H1 (cell line): ENCODE measurements at regions not wholly inside any gene's neighbourhood (a gene's known extent, or its start where the extent isn't known, plus 50 kb on each side); places are given as distances from the start of the nearest gene placed in this dataset.

Source experiments
- CTCF ChIA-PET: fragments of 300-600 bp; sonication (Branson Sonifier 250); formaldehyde crosslinking; loops from one replicate; lab custom pipeline; 2021; ENCODE audit not compliant: partially characterized antibody; lab: Charles Lee
- POLR2A ChIA-PET: fragments of 300-600 bp; sonication (Branson Sonifier 250); formaldehyde crosslinking; loops from one replicate; lab custom pipeline; 2021; ENCODE audit warnings: inconsistent platforms; ENCODE audit not compliant: partially characterized antibody; lab: Charles Lee
- DNase-seq, 2 experiments: peaks; one replicate each; pipeline versions ENCODE4 v3.0.0 to v3.0.0-alpha.2; 2010 to 2022; ENCODE audit warnings: low spot score in 2 of 2, low read depth in 1 of 2, mixed read lengths in 1 of 2
- FAIRE-seq: peaks from 2 replicates; lab custom pipeline; 2011; peaks lifted over from hg19 to GRCh38; lab: Jason Lieb, UNC
- H2AFZ ChIP-seq: 2 replicates; pipeline ENCODE4 v1.8.1; 2012; ENCODE audit warnings: low read length, inconsistent platforms
- H2AK5ac ChIP-seq: 2 replicates; pipeline ENCODE4 v1.6.1; 2013; ENCODE audit warnings: low read depth, low read length
- H2BK120ac ChIP-seq: replicated peaks from 2 replicates; pipeline ENCODE3; 2013; ENCODE audit warnings: low read depth, low read length, inconsistent platforms
- H2BK12ac ChIP-seq: 2 replicates; pipeline ENCODE4 v1.6.1; 2013; ENCODE audit warnings: low read depth, low read length
- H2BK15ac ChIP-seq: 2 replicates; pipeline ENCODE4 v1.6.1; 2013; ENCODE audit warnings: low read length
- H2BK20ac ChIP-seq: 2 replicates; pipeline ENCODE4 v1.6.1; 2013; ENCODE audit warnings: low read length
- H2BK5ac ChIP-seq: 2 replicates; pipeline ENCODE4 v1.6.1; 2013; ENCODE audit warnings: low read depth, low read length
- H3K14ac ChIP-seq: 2 replicates; pipeline ENCODE4 v1.6.1; 2013; ENCODE audit warnings: inconsistent platforms; ENCODE audit not compliant: insufficient read length
- H3K18ac ChIP-seq: 2 replicates; pipeline ENCODE4 v1.6.1; 2013; ENCODE audit warnings: low read length; ENCODE audit errors: extremely low read depth
- H3K23ac ChIP-seq: 2 replicates; pipeline ENCODE4 v1.6.1; 2013; ENCODE audit warnings: inconsistent platforms; ENCODE audit not compliant: insufficient read length
- H3K23me2 ChIP-seq: 2 replicates; pipeline ENCODE4 v1.6.1; 2013; ENCODE audit warnings: low read depth, low read length
- H3K27ac ChIP-seq: 2 replicates; pipeline ENCODE4 v1.6.1; 2011; ENCODE audit warnings: low read depth, low read length, inconsistent platforms
- H3K27me3 ChIP-seq, 4 experiments: replicated peaks in 1 of 4; 1 replicate in 1 of 4; 2 replicates in 3 of 4; pipeline versions ENCODE4 v1.6.1 to v1.8.1; 2011 to 2013; ENCODE audit warnings: low read length in 3 of 4, mild to moderate bottlenecking in 3 of 4, inconsistent platforms in 2 of 4, mixed read lengths in 2 of 4, moderate library complexity in 1 of 4; ENCODE audit not compliant: control insufficient read depth in 3 of 4, insufficient read depth in 3 of 4; ENCODE audit errors: extremely low read depth in 1 of 4
- H3K36me3 ChIP-seq, 4 experiments: 2 replicates each; pipeline versions ENCODE4 v1.6.1 to v1.8.1; 2011 to 2013; ENCODE audit warnings: mild to moderate bottlenecking in 4 of 4, low read length in 3 of 4, moderate library complexity in 2 of 4, control low read depth in 1 of 4, inconsistent platforms in 1 of 4; ENCODE audit not compliant: insufficient read depth in 4 of 4, control insufficient read depth in 2 of 4
- H3K4ac ChIP-seq: replicated peaks from 2 replicates; pipeline ENCODE3; 2013; ENCODE audit warnings: low read length, low read depth, mixed read lengths, inconsistent platforms; ENCODE audit not compliant: insufficient read length
- H3K4me1 ChIP-seq, 4 experiments: replicated peaks in 1 of 4; 1 replicate in 1 of 4; 2 replicates in 3 of 4; pipeline versions ENCODE4 v1.6.1 to v1.8.1; 2011 to 2013; ENCODE audit warnings: low read length in 3 of 4, inconsistent platforms in 2 of 4, mixed read lengths in 1 of 4; ENCODE audit not compliant: insufficient read depth in 4 of 4, control insufficient read depth in 3 of 4
- H3K4me2 ChIP-seq, 2 experiments: 2 replicates each; pipeline versions ENCODE4 v1.6.1 to v1.8.1; 2011 to 2013; ENCODE audit warnings: low read depth in 2 of 2, low read length in 2 of 2, control low read depth in 1 of 2, inconsistent platforms in 1 of 2, mild to moderate bottlenecking in 1 of 2; ENCODE audit not compliant: insufficient read depth in 1 of 2
- H3K4me3 ChIP-seq, 4 experiments: fragments of 200-600, 300-600 bp in 1 of 4; sonication (generic), shearing (Covaris generic), sonication (Bioruptor Twin) in 1 of 4; 2 replicates each; pipeline versions ENCODE4 v1.5.1 to v1.8.1; 2011 to 2016; ENCODE audit warnings: low read length in 4 of 4, low read depth in 3 of 4, control low read depth in 2 of 4, inconsistent platforms in 2 of 4, mild to moderate bottlenecking in 2 of 4, mixed read lengths in 1 of 4, moderate library complexity in 1 of 4; ENCODE audit not compliant: insufficient read depth in 2 of 4; ENCODE audit errors: extremely low read depth in 1 of 4
- H3K56ac ChIP-seq: replicated peaks from 2 replicates; pipeline ENCODE3; 2013; ENCODE audit warnings: low read depth, mild to moderate bottlenecking, mixed read lengths, low read length, inconsistent platforms; ENCODE audit not compliant: insufficient read length
- H3K79me1 ChIP-seq: 2 replicates; pipeline ENCODE4 v1.6.1; 2013; ENCODE audit warnings: low read depth, low read length, control low read depth
- H3K79me2 ChIP-seq, 2 experiments: 2 replicates each; pipeline versions ENCODE4 v1.6.1 to v1.8.1; 2012 to 2013; ENCODE audit warnings: low read length in 2 of 2, mild to moderate bottlenecking in 2 of 2, inconsistent platforms in 1 of 2; ENCODE audit not compliant: insufficient read depth in 2 of 2, control insufficient read depth in 1 of 2
- H3K9ac ChIP-seq, 4 experiments: replicated peaks in 1 of 4; 1 replicate in 1 of 4; 2 replicates in 3 of 4; pipeline versions ENCODE4 v1.6.1 to v1.8.1; 2011 to 2013; ENCODE audit warnings: low read depth in 3 of 4, low read length in 3 of 4, control low read depth in 2 of 4, mild to moderate bottlenecking in 2 of 4, moderate library complexity in 2 of 4, inconsistent platforms in 1 of 4; ENCODE audit errors: extremely low read depth in 1 of 4
- H3K9me3 ChIP-seq, 2 experiments: 2 replicates each; pipeline versions ENCODE4 v1.6.1 to v1.8.1; 2012 to 2013; ENCODE audit warnings: mild to moderate bottlenecking in 2 of 2, moderate library complexity in 2 of 2, control low read depth in 1 of 2, inconsistent platforms in 1 of 2, low read depth in 1 of 2, low read length in 1 of 2, mixed read lengths in 1 of 2; ENCODE audit not compliant: insufficient read depth in 2 of 2
- H4K20me1 ChIP-seq, 2 experiments: replicated peaks in 1 of 2; 2 replicates each; pipeline versions ENCODE3 to v1.8.1; 2011 to 2013; ENCODE audit warnings: inconsistent platforms in 2 of 2, low read length in 2 of 2, mild to moderate bottlenecking in 1 of 2; ENCODE audit not compliant: insufficient read depth in 2 of 2, control insufficient read depth in 1 of 2
- H4K5ac ChIP-seq: 2 replicates; pipeline ENCODE4 v1.6.1; 2013; ENCODE audit warnings: low read length, low read depth, mixed read lengths, inconsistent platforms; ENCODE audit not compliant: insufficient read length
- H4K8ac ChIP-seq: 2 replicates; pipeline ENCODE4 v1.8.0; 2013; ENCODE audit warnings: mild to moderate bottlenecking, moderate library complexity, low read length, inconsistent platforms; ENCODE audit not compliant: insufficient read depth; ENCODE audit errors: extremely low read depth
- H4K91ac ChIP-seq: replicated peaks from 2 replicates; pipeline ENCODE3; 2013; ENCODE audit warnings: low read length, mixed read lengths, inconsistent platforms; ENCODE audit not compliant: insufficient read length
- CBX5 ChIP-seq: fragments of 300-800, 300-1000 bp; sonication (generic); IDR thresholded peaks from 2 replicates; pipeline ENCODE4 v1.7.1; 2016; ENCODE audit warnings: antibody characterized with exemption, low read length, low read depth
- CREB1 ChIP-seq: IDR thresholded peaks from 2 replicates; pipeline ENCODE4 v1.6.1; 2012; ENCODE audit warnings: inconsistent platforms
- EGR1 ChIP-seq: IDR thresholded peaks from 2 replicates; pipeline ENCODE4 v1.6.1; 2011; ENCODE audit warnings: low read depth, low read length, borderline replicate concordance
- MAFK ChIP-seq: IDR thresholded peaks from 2 replicates; pipeline ENCODE4 v1.6.1; 2012; ENCODE audit warnings: low read depth, mild to moderate bottlenecking, improper control_type of control experiment, low read length
- RBBP5 ChIP-seq: IDR thresholded peaks from 2 replicates; pipeline ENCODE4 v1.7.1; 2012; ENCODE audit warnings: low read depth, mild to moderate bottlenecking, inconsistent platforms, low read length, moderate library complexity, borderline replicate concordance
- RXRA ChIP-seq: IDR thresholded peaks from 2 replicates; pipeline ENCODE4 v1.6.1; 2011; ENCODE audit warnings: low read depth, mild to moderate bottlenecking, low read length, moderate library complexity; ENCODE audit not compliant: insufficient read depth
- SRF ChIP-seq: IDR thresholded peaks from 2 replicates; pipeline ENCODE4 v1.6.1; 2011; ENCODE audit warnings: mild to moderate bottlenecking, low read depth, low read length, moderate library complexity
- WGBS, 2 experiments: shearing (Covaris generic) in 1 of 2; methylation state at CpG; one replicate each; pipeline versions ENCODE4 v1.1.6 to v1.1.7; 2013 to 2015; ENCODE audit warnings: low lambda C conversion rate in 2 of 2, mixed read lengths in 2 of 2, inconsistent platforms in 1 of 2, low coverage in 1 of 2, missing lambda C conversion rate in 1 of 2; ENCODE audit not compliant: insufficient replicate concordance in 2 of 2, insufficient coverage in 1 of 2, insufficient read length in 1 of 2; ENCODE audit errors: extremely low coverage in 1 of 2, missing lambda C conversion rate in 1 of 2; 5-methylcytosine and 5-hydroxymethylcytosine counted together
- TF ChIP-seq, protein P1 (sequence below), 3 experiments: IDR thresholded peaks; 1 replicate in 2 of 3; 2 replicates in 1 of 3; pipeline versions ENCODE4 v1.5.1 to v1.6.1; 2011; ENCODE audit warnings: low read length in 3 of 3, mild to moderate bottlenecking in 3 of 3, inconsistent platforms in 2 of 3, low read depth in 1 of 3, moderate library complexity in 1 of 3; ENCODE audit not compliant: insufficient read depth in 1 of 3; ENCODE audit errors: control extremely low read depth in 1 of 3

GRCh38 chr15:81830520-81830919 lies 215.3 kb downstream of the MEX3B start:
- H3K23me2 ChIP-seq, result no peaks in the 10 kb centered on the region
- no peak overlapping the region for H3K9ac ChIP-seq
- no peaks in the 10 kb centered on the region for H3K4me1 ChIP-seq
- H2BK15ac ChIP-seq, result no peak overlapping the region
- H4K20me1 ChIP-seq, result peaks cover 0 to 3% of the 10 kb centered on the region in 2 experiments
- peaks cover 6% of the 10 kb centered on the region; the same call in 1 of the 2 replicates for H3K79me1 ChIP-seq
- H2BK5ac ChIP-seq, result no peak overlapping the region
- H3K56ac ChIP-seq, result no peak overlapping the region
- no peak overlapping the region for H3K4ac ChIP-seq
- TF ChIP-seq, protein P1, sequence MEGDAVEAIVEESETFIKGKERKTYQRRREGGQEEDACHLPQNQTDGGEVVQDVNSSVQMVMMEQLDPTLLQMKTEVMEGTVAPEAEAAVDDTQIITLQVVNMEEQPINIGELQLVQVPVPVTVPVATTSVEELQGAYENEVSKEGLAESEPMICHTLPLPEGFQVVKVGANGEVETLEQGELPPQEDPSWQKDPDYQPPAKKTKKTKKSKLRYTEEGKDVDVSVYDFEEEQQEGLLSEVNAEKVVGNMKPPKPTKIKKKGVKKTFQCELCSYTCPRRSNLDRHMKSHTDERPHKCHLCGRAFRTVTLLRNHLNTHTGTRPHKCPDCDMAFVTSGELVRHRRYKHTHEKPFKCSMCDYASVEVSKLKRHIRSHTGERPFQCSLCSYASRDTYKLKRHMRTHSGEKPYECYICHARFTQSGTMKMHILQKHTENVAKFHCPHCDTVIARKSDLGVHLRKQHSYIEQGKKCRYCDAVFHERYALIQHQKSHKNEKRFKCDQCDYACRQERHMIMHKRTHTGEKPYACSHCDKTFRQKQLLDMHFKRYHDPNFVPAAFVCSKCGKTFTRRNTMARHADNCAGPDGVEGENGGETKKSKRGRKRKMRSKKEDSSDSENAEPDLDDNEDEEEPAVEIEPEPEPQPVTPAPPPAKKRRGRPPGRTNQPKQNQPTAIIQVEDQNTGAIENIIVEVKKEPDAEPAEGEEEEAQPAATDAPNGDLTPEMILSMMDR (IDR thresholded peaks at IDR 0.05; ENCODE audit: control extremely low read depth in 1 of 3, insufficient read depth in 1 of 3, low read depth in 1 of 3, low read length in 3 of 3), result no peak
- TF ChIP-seq CREB1, result no peak
- no peak for TF ChIP-seq RXRA
- TF ChIP-seq SRF, result no peak
- no peak for TF ChIP-seq MAFK
- no peak for TF ChIP-seq CBX5
- TF ChIP-seq RBBP5, result no peak
- TF ChIP-seq EGR1, result no peak
- H3K9me3 ChIP-seq, result no peaks in the 10 kb centered on the region
- no peak overlapping the region for H3K4me3 ChIP-seq
- H3K23ac ChIP-seq, result no peak overlapping the region
- H3K18ac ChIP-seq, result no peak overlapping the region
- no peaks in the 10 kb centered on the region for H3K79me2 ChIP-seq
- H3K36me3 ChIP-seq, result no peaks in the 10 kb centered on the region
- no peak overlapping the region for H2BK12ac ChIP-seq
- no peak overlapping the region for H4K8ac ChIP-seq
- POLR2A ChIA-PET, result no interaction called here
- CTCF ChIA-PET, result no interaction called here
- H3K27me3 ChIP-seq, result no peaks in the 10 kb centered on the region
- no peak overlapping the region for H2BK20ac ChIP-seq
- WGBS, 2 experiments, result 92% methylated on average over 1 of the region's 1 CpG; no CpG with 5 or more reads in 1 of the 2 experiments
- no peak for DNase-seq
- no peak overlapping the region for H2AK5ac ChIP-seq
- H4K91ac ChIP-seq, result no peak overlapping the region
- no peak overlapping the region for H3K14ac ChIP-seq
- FAIRE-seq, result no peak
- H3K4me2 ChIP-seq, result no peak overlapping the region
- H2BK120ac ChIP-seq, result no peak overlapping the region
- H2AFZ ChIP-seq, result no peak overlapping the region
- H3K27ac ChIP-seq, result no peak overlapping the region
- H4K5ac ChIP-seq, result no peak overlapping the region
